ENCODE measurements at regions not wholly inside any gene's neighbourhood (a gene's known extent, or its start where the extent isn't known, plus 50 kb on each side); places are given as distances from the start of the nearest gene placed in this dataset.
"Not testable (repeated sequence)": the region's sequence is repeated elsewhere in the genome, so short reads cannot be mapped to it uniquely, and the experiment has no call there.

DNA sequence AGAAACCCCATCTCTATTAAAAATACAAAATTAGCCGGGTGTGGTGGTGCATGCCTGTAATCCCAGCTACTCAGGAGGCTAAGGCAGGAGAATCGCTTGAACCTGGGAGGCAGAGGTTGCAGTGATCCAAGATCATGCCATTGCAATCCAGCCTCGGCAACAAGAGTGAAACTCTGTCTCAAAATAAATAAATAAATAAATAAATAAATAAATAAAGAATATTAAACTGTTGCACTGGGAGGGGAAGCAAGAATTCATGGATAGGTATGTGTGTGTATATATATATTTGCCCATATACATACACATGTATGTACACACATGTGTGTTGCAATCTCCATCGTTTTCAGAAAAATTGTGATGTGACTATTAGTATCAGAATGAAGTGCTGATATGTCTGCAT, 231.4 kb downstream of the CPS1 start:
- H4K5ac ChIP-seq (ENCODE audit: insufficient read length, low read depth, low read length); H3K23ac ChIP-seq (ENCODE audit: insufficient read length); H3K4ac ChIP-seq (replicated peaks; ENCODE audit: insufficient read length, low read depth, low read length); H3K14ac ChIP-seq (ENCODE audit: insufficient read length); POLR2A ChIA-PET (ENCODE audit: partially characterized antibody); H4K91ac ChIP-seq (replicated peaks; ENCODE audit: insufficient read length, low read length); H3K9me3 ChIP-seq (ENCODE audit: insufficient read depth in 2 of 2, low read depth in 1 of 2, low read length in 1 of 2); H2BK12ac ChIP-seq (ENCODE audit: low read depth, low read length); H2AFZ ChIP-seq (ENCODE audit: low read length); H4K8ac ChIP-seq (ENCODE audit: extremely low read depth, insufficient read depth, low read length); H3K27ac ChIP-seq (ENCODE audit: low read depth, low read length); H2BK20ac ChIP-seq (ENCODE audit: low read length); H3K79me2 ChIP-seq (ENCODE audit: control insufficient read depth in 1 of 2, insufficient read depth in 2 of 2, low read length in 2 of 2); H3K4me2 ChIP-seq (ENCODE audit: insufficient read depth in 1 of 2, low read depth in 2 of 2, low read length in 2 of 2); H3K79me1 ChIP-seq (ENCODE audit: low read depth, low read length); H2BK5ac ChIP-seq (ENCODE audit: low read depth, low read length); H4K20me1 ChIP-seq (replicated peaks in 1 of 2; ENCODE audit: control insufficient read depth in 1 of 2, insufficient read depth in 2 of 2, low read length in 2 of 2); H3K4me3 ChIP-seq (ENCODE audit: extremely low read depth in 1 of 4, insufficient read depth in 2 of 4, low read depth in 3 of 4, low read length in 4 of 4); H3K9ac ChIP-seq (replicated peaks in 1 of 4; ENCODE audit: extremely low read depth in 1 of 4, low read depth in 3 of 4, low read length in 3 of 4); DNase-seq (ENCODE audit: low read depth in 1 of 2, low spot score in 2 of 2); H3K27me3 ChIP-seq (replicated peaks in 1 of 4; ENCODE audit: control insufficient read depth in 3 of 4, extremely low read depth in 1 of 4, insufficient read depth in 3 of 4, low read length in 3 of 4); CTCF ChIA-PET (ENCODE audit: partially characterized antibody); H3K4me1 ChIP-seq (replicated peaks in 1 of 4; ENCODE audit: control insufficient read depth in 3 of 4, insufficient read depth in 4 of 4, low read length in 3 of 4); H2AK5ac ChIP-seq (ENCODE audit: low read depth, low read length); H3K36me3 ChIP-seq (ENCODE audit: control insufficient read depth in 2 of 4, insufficient read depth in 4 of 4, low read length in 3 of 4); H3K23me2 ChIP-seq (ENCODE audit: low read depth, low read length); H2BK120ac ChIP-seq (replicated peaks; ENCODE audit: low read depth, low read length); H3K18ac ChIP-seq (ENCODE audit: extremely low read depth, low read length); H3K56ac ChIP-seq (replicated peaks; ENCODE audit: insufficient read length, low read depth, low read length); H2BK15ac ChIP-seq (ENCODE audit: low read length); FAIRE-seq: not testable (repeated sequence)
- WGBS, 2 experiments (ENCODE audit: extremely low coverage in 1 of 2, insufficient coverage in 1 of 2, insufficient read length in 1 of 2, insufficient replicate concordance in 2 of 2, low coverage in 1 of 2, low lambda C conversion rate in 2 of 2, missing lambda C conversion rate in 1 of 2): 88% methylated on average over 3 of the region's 4 CpGs; no CpG with 5 or more reads in 1 of the 2 experiments
